IMR-90 (cell line): ENCODE measurements at regions not wholly inside any gene's neighbourhood (a gene's known extent, or its start where the extent isn't known, plus 50 kb on each side); places are given as distances from the start of the nearest gene placed in this dataset.

Experiments
- ATAC-seq: fragments of 200-7000 bp; cut with Tn5 transposase; 2 replicates; pipeline ENCODE4 v1.9.1; 2020; ENCODE audit warnings: low read depth, mild to moderate bottlenecking, moderate library complexity
- BruUV-seq: library from RNA; stranded (reverse); fragments of 400-500 nt; replicated peaks from 2 replicates; lab custom pipeline; 2021; lab: Mats Ljungman, UMichigan
- CTCF ChIA-PET: fragments of 300-600 bp; formaldehyde crosslinking; extraction: SDS; loops from one replicate; lab custom pipeline; 2021; ENCODE audit warnings: antibody characterized with exemption; lab: Yijun Ruan, JAX
- POLR2A ChIA-PET: fragments of 300-600 bp; sonication (Branson Sonifier 250); formaldehyde crosslinking; loops from one replicate; lab custom pipeline; 2022; ENCODE audit warnings: antibody characterized with exemption; ENCODE audit not compliant: unreplicated experiment; lab: Charles Lee
- DNase-seq: peaks from one replicate; pipeline ENCODE4 v3.0.0; 2013
- H2AFZ ChIP-seq: replicated peaks from 2 replicates; pipeline ENCODE3; 2013; ENCODE audit warnings: low read length, mild to moderate bottlenecking; ENCODE audit not compliant: poor library complexity
- H2AK5ac ChIP-seq: 2 replicates; pipeline ENCODE4 v1.6.1; 2013; ENCODE audit warnings: low read depth, low read length, inconsistent platforms
- H2AK9ac ChIP-seq: replicated peaks from 2 replicates; pipeline ENCODE3; 2013; ENCODE audit warnings: mild to moderate bottlenecking, low read depth, low read length, moderate library complexity; ENCODE audit not compliant: poor library complexity
- H2BK120ac ChIP-seq: 2 replicates; pipeline ENCODE4 v1.6.1; 2013; ENCODE audit warnings: low read depth, low read length, inconsistent platforms
- H2BK15ac ChIP-seq: 3 replicates; pipeline ENCODE4 v1.6.1; 2013; ENCODE audit warnings: low read depth, low read length, inconsistent platforms
- H2BK20ac ChIP-seq: 2 replicates; pipeline ENCODE4 v1.6.1; 2013; ENCODE audit warnings: low read depth, mild to moderate bottlenecking, inconsistent platforms, low read length, moderate library complexity
- H2BK5ac ChIP-seq: 2 replicates; pipeline ENCODE4 v1.6.1; 2013; ENCODE audit warnings: mild to moderate bottlenecking, low read depth, low read length, inconsistent platforms; ENCODE audit not compliant: poor library complexity, severe bottlenecking
- H3K14ac ChIP-seq: replicated peaks from 2 replicates; pipeline ENCODE4 v1.6.1; 2013; ENCODE audit warnings: low read depth, low read length, inconsistent platforms
- H3K18ac ChIP-seq: 2 replicates; pipeline ENCODE4 v1.6.1; 2013; ENCODE audit warnings: low read depth, low read length, control low read depth
- H3K23ac ChIP-seq: 2 replicates; pipeline ENCODE4 v1.6.1; 2013; ENCODE audit warnings: low read depth, low read length, inconsistent platforms
- H3K27ac ChIP-seq: 2 replicates; pipeline ENCODE4 v1.5.1; 2013; ENCODE audit warnings: mild to moderate bottlenecking, control low read depth, low read length; ENCODE audit not compliant: insufficient read depth
- H3K27me3 ChIP-seq: 2 replicates; pipeline ENCODE4 v1.6.1; 2013; ENCODE audit warnings: low read length; ENCODE audit not compliant: control insufficient read depth, insufficient read depth
- H3K36me3 ChIP-seq: 2 replicates; pipeline ENCODE4 v1.6.1; 2013; ENCODE audit warnings: low read length, mixed read lengths; ENCODE audit not compliant: control insufficient read depth, insufficient read depth
- H3K4ac ChIP-seq: 2 replicates; pipeline ENCODE4 v1.6.1; 2013; ENCODE audit warnings: low read depth, low read length, inconsistent platforms
- H3K4me1 ChIP-seq: 2 replicates; pipeline ENCODE4 v1.6.1; 2013; ENCODE audit warnings: low read length, mixed read lengths; ENCODE audit not compliant: control insufficient read depth, insufficient read depth
- H3K4me2 ChIP-seq: 2 replicates; pipeline ENCODE4 v1.6.1; 2013; ENCODE audit warnings: low read depth, mild to moderate bottlenecking, control low read depth, low read length, moderate library complexity
- H3K4me3 ChIP-seq: 2 replicates; pipeline ENCODE4 v1.5.1; 2013; ENCODE audit warnings: low read depth, mild to moderate bottlenecking, control low read depth, low read length, moderate library complexity; ENCODE audit not compliant: insufficient read depth
- H3K56ac ChIP-seq: 2 replicates; pipeline ENCODE4 v1.6.1; 2013; ENCODE audit warnings: low read length, inconsistent platforms; ENCODE audit not compliant: insufficient read depth; ENCODE audit errors: extremely low read depth
- H3K79me1 ChIP-seq, 2 experiments: 2 replicates each; pipeline ENCODE4 v1.6.1; 2013; ENCODE audit warnings: low read length in 2 of 2, inconsistent platforms in 1 of 2, low read depth in 1 of 2
- H3K9ac ChIP-seq: 2 replicates; pipeline ENCODE4 v1.6.1; 2013; ENCODE audit warnings: low read depth, low read length, control low read depth
- H3K9me1 ChIP-seq: 2 replicates; pipeline ENCODE4 v1.6.1; 2013; ENCODE audit warnings: low read length, inconsistent platforms; ENCODE audit not compliant: insufficient read depth
- H3K9me3 ChIP-seq: 2 replicates; pipeline ENCODE4 v1.6.1; 2013; ENCODE audit warnings: low read length; ENCODE audit not compliant: control insufficient read depth, insufficient read depth
- H4K20me1 ChIP-seq: 2 replicates; pipeline ENCODE4 v1.6.1; 2013; ENCODE audit warnings: low read length, inconsistent platforms; ENCODE audit not compliant: insufficient read depth
- H4K5ac ChIP-seq: 2 replicates; pipeline ENCODE4 v1.6.1; 2013; ENCODE audit warnings: mild to moderate bottlenecking, low read depth, low read length, control low read depth
- H4K8ac ChIP-seq, 2 experiments: 2 replicates each; pipeline ENCODE4 v1.6.1; 2013; ENCODE audit warnings: low read depth in 2 of 2, low read length in 2 of 2, control low read depth in 1 of 2, inconsistent platforms in 1 of 2
- H4K91ac ChIP-seq: 2 replicates; pipeline ENCODE4 v1.6.1; 2013; ENCODE audit warnings: low read depth, low read length, inconsistent platforms; ENCODE audit not compliant: insufficient read depth
- FOS ChIP-seq: fragments of 150-350 bp; IDR thresholded peaks from 2 replicates; pipeline ENCODE4 v1.6.1; 2016; ENCODE audit warnings: low read depth, low read length
- MXI1 ChIP-seq: IDR thresholded peaks from 2 replicates; pipeline ENCODE4 v1.6.1; 2012; ENCODE audit warnings: low read depth, mild to moderate bottlenecking, low read length, moderate library complexity, borderline replicate concordance
- RCOR1 ChIP-seq: IDR thresholded peaks from 2 replicates; pipeline ENCODE4 v1.6.1; 2012; ENCODE audit warnings: mild to moderate bottlenecking, low read length, improper control_type of control experiment; ENCODE audit not compliant: insufficient replicate concordance
- RFX5 ChIP-seq: IDR thresholded peaks from 2 replicates; pipeline ENCODE4 v1.8.0; 2012; ENCODE audit warnings: low read depth, mild to moderate bottlenecking, low read length, moderate library complexity
- dilution Hi-C: fragments of 300-500 bp; cut with HindIII; formaldehyde crosslinking; loops from one replicate; pipeline ENCODE4 v1.14.3; 2018; ENCODE audit warnings: low sequenced_read_pairs; ENCODE audit not compliant: unreplicated experiment
- in situ Hi-C: fragments of 300-500 bp; cut with MboI; formaldehyde crosslinking; loops from 3 replicates; pipeline ENCODE4 v1.14.3; 2019; ENCODE audit warnings: low sequenced_read_pairs, inconsistent platforms, mixed read lengths
- intact Hi-C: fragments of 100-400 bp; cut with micrococcal nuclease; formaldehyde crosslinking; loops from 2 replicates; pipeline ENCODE4 v1.10.0; 2022

DNA sequence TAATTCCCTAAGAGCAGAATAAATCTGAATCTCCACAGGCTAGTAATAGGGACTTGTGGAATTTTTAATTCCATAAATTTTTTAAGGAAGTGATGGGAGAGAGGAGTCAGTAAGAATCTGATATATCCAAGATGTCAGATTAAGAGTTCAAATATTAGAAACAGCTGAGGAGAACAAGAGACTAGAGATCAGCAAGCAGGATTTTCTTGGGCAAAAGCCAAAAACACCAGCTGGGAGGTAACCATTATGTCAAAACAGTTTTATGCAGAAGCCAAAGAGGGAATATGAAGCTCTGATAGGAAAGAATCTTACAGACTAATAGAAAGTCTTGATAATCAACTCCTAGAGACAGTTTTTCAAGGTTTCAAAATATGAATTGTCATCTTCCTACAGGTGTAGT, 72.2 kb upstream of the RBPJ start:
- H4K91ac ChIP-seq: no peak overlapping the region
- no peak overlapping the region for H2AFZ ChIP-seq
- no peak overlapping the region for H2BK120ac ChIP-seq
- H2AK9ac ChIP-seq: no peak overlapping the region
- in situ Hi-C loops: no loop called here
- H3K79me1 ChIP-seq: no peaks in the 10 kb centered on the region
- DNase-seq (peak; percentile 88), ATAC-seq (peak; percentile 67)
- no peaks in the 10 kb centered on the region for H3K36me3 ChIP-seq
- no peak overlapping the region for H4K5ac ChIP-seq
- intact Hi-C loops: no loop called here
- H2BK5ac ChIP-seq: no peak overlapping the region
- H3K27ac ChIP-seq: no peak overlapping the region
- no peak overlapping the region for H4K8ac ChIP-seq
- no peak overlapping the region for H3K14ac ChIP-seq
- H3K4me3 ChIP-seq: no peak overlapping the region
- H2BK20ac ChIP-seq: no peak overlapping the region
- no peak overlapping the region for H3K56ac ChIP-seq
- dilution Hi-C loops: no loop called here
- no peaks in the 10 kb centered on the region for H3K9me3 ChIP-seq
- H3K27me3 ChIP-seq: no peaks in the 10 kb centered on the region
- no peak overlapping the region for H2AK5ac ChIP-seq
- H3K4me2 ChIP-seq: peak overlapping the region; percentile 67; the same call in 1 of the 2 replicates
- POLR2A ChIA-PET: interaction anchor here (0.5 kb wide), 1 partner anchor 59 kb away, joined by 6 read pairs; no protein-coding TSS in a partner anchor
- no peak overlapping the region for H3K23ac ChIP-seq
- H3K9me1 ChIP-seq: no peaks in the 10 kb centered on the region
- H3K9ac ChIP-seq: no peak overlapping the region
- BruUV-seq: no TSS peak
- 0 out of 2 replicates have a peak, but pooled peaks cover 2% of the 10 kb centered on the region for H3K4me1 ChIP-seq
- no peak overlapping the region for H2BK15ac ChIP-seq
- H4K20me1 ChIP-seq: no peaks in the 10 kb centered on the region
- no peak overlapping the region for H3K18ac ChIP-seq
- CTCF ChIA-PET: no interaction called here
- H3K4ac ChIP-seq: no peak overlapping the region
- no peak for TF ChIP-seq MXI1
- TF ChIP-seq RFX5: no peak
- no peak for TF ChIP-seq FOS
- no peak for TF ChIP-seq RCOR1
